Body of pancreas (tissue), 4 donors: ENCODE measurements at regions not wholly inside any gene's neighbourhood (a gene's known extent, or its start where the extent isn't known, plus 50 kb on each side); places are given as distances from the start of the nearest gene placed in this dataset.

Experiments used
- POLR2A ChIP-seq, 3 donors: fragments of 450-650 bp; IDR thresholded peaks; one replicate each; pipeline ENCODE4 v1.6.1; 2016; ENCODE audit warnings: antibody characterized with exemption in 3 of 3, mild to moderate bottlenecking in 2 of 3
- TF ChIP-seq, protein P1 (sequence below), 7 experiments: fragments of 450-650 bp in 4 of 7; fragments of 200-600 bp in 3 of 7; sonication (generic) in 3 of 7; IDR thresholded peaks; one replicate each; pipeline ENCODE4 v1.5.1; 2016 to 2019; ENCODE audit warnings: antibody characterized with exemption in 7 of 7

DNA sequence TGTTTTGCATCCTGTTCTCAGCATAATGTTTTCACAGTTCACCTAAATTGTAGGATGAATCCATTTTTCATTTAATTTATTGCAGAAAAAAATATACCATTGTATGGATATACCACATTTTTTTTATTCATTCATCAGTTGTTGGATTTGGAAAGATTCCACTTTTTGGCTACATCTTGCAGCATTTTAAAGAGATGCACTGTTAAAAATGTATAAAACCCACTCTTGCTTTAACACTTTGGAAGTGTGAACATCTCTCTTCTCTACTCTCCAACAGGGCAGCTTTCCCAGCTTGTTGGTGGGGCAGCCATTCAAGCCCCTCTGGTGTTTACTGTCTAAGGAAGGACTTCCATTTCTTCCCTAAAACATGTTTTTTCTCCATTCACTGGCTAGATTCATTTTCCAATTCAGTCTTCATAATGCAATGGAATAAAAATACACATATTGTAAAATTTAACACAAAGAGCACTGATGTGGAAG lies 104.4 kb upstream of the CBLN2 start:
- TF ChIP-seq, protein P1, sequence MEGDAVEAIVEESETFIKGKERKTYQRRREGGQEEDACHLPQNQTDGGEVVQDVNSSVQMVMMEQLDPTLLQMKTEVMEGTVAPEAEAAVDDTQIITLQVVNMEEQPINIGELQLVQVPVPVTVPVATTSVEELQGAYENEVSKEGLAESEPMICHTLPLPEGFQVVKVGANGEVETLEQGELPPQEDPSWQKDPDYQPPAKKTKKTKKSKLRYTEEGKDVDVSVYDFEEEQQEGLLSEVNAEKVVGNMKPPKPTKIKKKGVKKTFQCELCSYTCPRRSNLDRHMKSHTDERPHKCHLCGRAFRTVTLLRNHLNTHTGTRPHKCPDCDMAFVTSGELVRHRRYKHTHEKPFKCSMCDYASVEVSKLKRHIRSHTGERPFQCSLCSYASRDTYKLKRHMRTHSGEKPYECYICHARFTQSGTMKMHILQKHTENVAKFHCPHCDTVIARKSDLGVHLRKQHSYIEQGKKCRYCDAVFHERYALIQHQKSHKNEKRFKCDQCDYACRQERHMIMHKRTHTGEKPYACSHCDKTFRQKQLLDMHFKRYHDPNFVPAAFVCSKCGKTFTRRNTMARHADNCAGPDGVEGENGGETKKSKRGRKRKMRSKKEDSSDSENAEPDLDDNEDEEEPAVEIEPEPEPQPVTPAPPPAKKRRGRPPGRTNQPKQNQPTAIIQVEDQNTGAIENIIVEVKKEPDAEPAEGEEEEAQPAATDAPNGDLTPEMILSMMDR (IDR thresholded peaks at IDR 0.05), result no peak
- TF ChIP-seq POLR2A (IDR thresholded peaks at IDR 0.05), result no peak
